ENCODE measurements at regions not wholly inside any gene's neighbourhood (a gene's known extent, or its start where the extent isn't known, plus 50 kb on each side); places are given as distances from the start of the nearest gene placed in this dataset.

DNA sequence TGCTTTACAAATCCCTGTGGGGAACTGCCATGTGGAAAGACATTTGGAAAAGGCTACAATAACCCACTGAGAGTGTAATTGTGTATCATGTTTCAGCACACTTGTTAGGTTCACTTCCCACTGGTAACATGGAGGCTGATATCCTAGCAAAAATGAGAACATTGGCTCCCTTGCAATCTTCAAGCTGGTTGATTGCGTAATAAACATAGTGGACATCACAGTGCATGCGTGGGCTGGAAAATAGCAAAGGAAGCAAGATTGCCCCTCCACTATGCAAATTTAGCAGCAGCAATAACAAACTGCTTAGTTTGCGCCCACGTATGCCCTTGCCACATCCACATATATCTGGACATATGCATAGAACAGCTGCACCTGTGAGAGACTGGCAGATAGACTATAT lies 410.2 kb downstream of the MEI4 start:
- no peak for ATAC-seq (ENCODE audit: low read depth)
- H2BK20ac ChIP-seq (ENCODE audit: low read depth, low read length) = no peak overlapping the region
- no peak overlapping the region for H2AK5ac ChIP-seq (ENCODE audit: low read depth, low read length)
- WGBS, 2 experiments (ENCODE audit: extremely low coverage in 2 of 2, insufficient read length in 1 of 2) = no CpG with 5 or more reads among the region's 4 CpGs
- no peak overlapping the region for H3K4me2 ChIP-seq (ENCODE audit: low read depth, low read length)
- TF ChIP-seq RCOR1 (IDR thresholded peaks at IDR 0.05; ENCODE audit: insufficient replicate concordance, low read length) (no peak), CEBPB (IDR thresholded peaks at IDR 0.05; ENCODE audit: low read depth, low read length) (peak; percentile 91), BHLHE40 (IDR thresholded peaks at IDR 0.05; ENCODE audit: low read depth, low read length) (no peak), POLR2A (IDR thresholded peaks at IDR 0.05; ENCODE audit: low read depth, low read length) (no peak), MXI1 (IDR thresholded peaks at IDR 0.05; ENCODE audit: borderline replicate concordance, low read depth, low read length) (no peak), NFE2L2 (IDR thresholded peaks at IDR 0.05; ENCODE audit: low read depth, low read length) (no peak)
- BruUV-seq (replicated peaks) = no TSS peak
- H3K23ac ChIP-seq (ENCODE audit: low read depth, low read length) = no peak overlapping the region
- H4K5ac ChIP-seq (ENCODE audit: low read depth, low read length) = no peak overlapping the region
- H4K8ac ChIP-seq (ENCODE audit: low read depth in 2 of 2, low read length in 2 of 2) = no peak overlapping the region
- in situ Hi-C loops (cut with MboI; ENCODE audit: low sequenced_read_pairs) (no loop called here), dilution Hi-C loops (cut with HindIII; ENCODE audit: low sequenced_read_pairs, unreplicated experiment) (no loop called here), intact Hi-C loops (cut with micrococcal nuclease) (no loop called here)
- H3K9ac ChIP-seq (ENCODE audit: low read depth, low read length) = no peak overlapping the region
- H2AFZ ChIP-seq (replicated peaks; ENCODE audit: low read length, poor library complexity) = no peak overlapping the region
- H2BK15ac ChIP-seq (ENCODE audit: low read depth, low read length) = no peak overlapping the region
- no peak overlapping the region for H2BK5ac ChIP-seq (ENCODE audit: low read depth, low read length, poor library complexity, severe bottlenecking)
- ChIA-PET CTCF (no interaction called here), POLR2A (ENCODE audit: unreplicated experiment) (no interaction called here)
- peaks cover 10% of the 10 kb centered on the region for H3K9me3 ChIP-seq (ENCODE audit: control insufficient read depth, insufficient read depth, low read length)
- no peaks in the 10 kb centered on the region for H3K27me3 ChIP-seq (ENCODE audit: control insufficient read depth, insufficient read depth, low read length)
- H3K79me1 ChIP-seq (ENCODE audit: low read depth in 1 of 2, low read length in 2 of 2) = no peaks in the 10 kb centered on the region
- DNase-seq = no peak
- no peak overlapping the region for H3K18ac ChIP-seq (ENCODE audit: low read depth, low read length)
- no peaks in the 10 kb centered on the region for H3K36me3 ChIP-seq (ENCODE audit: control insufficient read depth, insufficient read depth, low read length)
- H2BK120ac ChIP-seq (ENCODE audit: low read depth, low read length) = no peak overlapping the region
- H4K91ac ChIP-seq (ENCODE audit: insufficient read depth, low read depth, low read length) = no peak overlapping the region
- H3K4me3 ChIP-seq (ENCODE audit: insufficient read depth, low read depth, low read length) = no peak overlapping the region
- no peak overlapping the region for H2AK9ac ChIP-seq (replicated peaks; ENCODE audit: low read depth, low read length, poor library complexity)
- H3K14ac ChIP-seq (replicated peaks; ENCODE audit: low read depth, low read length) = no peak overlapping the region
- H3K4me1 ChIP-seq (ENCODE audit: control insufficient read depth, insufficient read depth, low read length) = no peaks in the 10 kb centered on the region
- H3K4ac ChIP-seq (ENCODE audit: low read depth, low read length) = no peak overlapping the region
- no peak overlapping the region for H3K27ac ChIP-seq (ENCODE audit: insufficient read depth, low read length)
- H4K20me1 ChIP-seq (ENCODE audit: insufficient read depth, low read length) = no peaks in the 10 kb centered on the region
- no peaks in the 10 kb centered on the region for H3K9me1 ChIP-seq (ENCODE audit: insufficient read depth, low read length)
- H3K56ac ChIP-seq (ENCODE audit: extremely low read depth, insufficient read depth, low read length) = no peak overlapping the region

Measured in IMR-90 (cell line).